GM10266 (cell line): ENCODE measurements at regions not wholly inside any gene's neighbourhood (a gene's known extent, or its start where the extent isn't known, plus 50 kb on each side); places are given as distances from the start of the nearest gene placed in this dataset.

ENCODE experiments used
- DNase-seq: peaks from one replicate; pipeline ENCODE4 v3.0.0; 2012; ENCODE audit errors: extremely low spot score
- TF ChIP-seq, protein P1 (sequence below): IDR thresholded peaks from 2 replicates; pipeline ENCODE4 v1.5.1; 2012; ENCODE audit warnings: mild to moderate bottlenecking, low read depth; ENCODE audit not compliant: control insufficient read depth, insufficient read depth; ENCODE audit errors: missing control alignments

DNA sequence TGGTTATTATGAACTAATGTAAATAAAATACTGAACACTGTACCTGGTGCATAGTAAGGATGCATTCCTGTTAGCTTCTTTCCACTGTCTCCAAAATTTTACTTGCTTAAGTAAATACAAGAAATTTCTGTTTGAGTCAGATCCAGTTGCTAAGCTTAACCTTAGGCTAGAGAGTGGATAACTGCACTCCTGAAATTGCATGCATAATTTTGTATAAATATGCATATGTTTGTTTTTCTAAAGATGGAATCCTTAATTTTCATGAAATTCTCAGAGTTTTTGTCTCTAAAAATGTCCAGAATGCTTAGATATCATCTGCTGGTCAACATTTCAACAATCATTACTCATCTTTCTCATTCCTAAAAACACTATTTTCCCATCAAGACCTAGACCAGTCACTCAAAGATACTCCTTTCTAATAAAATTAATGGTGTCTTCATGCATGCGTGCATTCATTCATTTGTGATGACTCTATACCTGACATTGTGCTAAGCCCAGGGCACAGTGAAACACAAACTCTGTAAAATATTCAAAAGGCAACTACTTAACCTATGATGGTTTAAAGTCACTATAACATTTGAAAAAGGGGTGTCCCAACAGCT, 284.8 kb downstream of the SEC61B start:
- TF ChIP-seq, protein P1, sequence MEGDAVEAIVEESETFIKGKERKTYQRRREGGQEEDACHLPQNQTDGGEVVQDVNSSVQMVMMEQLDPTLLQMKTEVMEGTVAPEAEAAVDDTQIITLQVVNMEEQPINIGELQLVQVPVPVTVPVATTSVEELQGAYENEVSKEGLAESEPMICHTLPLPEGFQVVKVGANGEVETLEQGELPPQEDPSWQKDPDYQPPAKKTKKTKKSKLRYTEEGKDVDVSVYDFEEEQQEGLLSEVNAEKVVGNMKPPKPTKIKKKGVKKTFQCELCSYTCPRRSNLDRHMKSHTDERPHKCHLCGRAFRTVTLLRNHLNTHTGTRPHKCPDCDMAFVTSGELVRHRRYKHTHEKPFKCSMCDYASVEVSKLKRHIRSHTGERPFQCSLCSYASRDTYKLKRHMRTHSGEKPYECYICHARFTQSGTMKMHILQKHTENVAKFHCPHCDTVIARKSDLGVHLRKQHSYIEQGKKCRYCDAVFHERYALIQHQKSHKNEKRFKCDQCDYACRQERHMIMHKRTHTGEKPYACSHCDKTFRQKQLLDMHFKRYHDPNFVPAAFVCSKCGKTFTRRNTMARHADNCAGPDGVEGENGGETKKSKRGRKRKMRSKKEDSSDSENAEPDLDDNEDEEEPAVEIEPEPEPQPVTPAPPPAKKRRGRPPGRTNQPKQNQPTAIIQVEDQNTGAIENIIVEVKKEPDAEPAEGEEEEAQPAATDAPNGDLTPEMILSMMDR = no peak
- no peak for DNase-seq

- TF ChIP-seq, protein P1 = no peak
- no peak for DNase-seq
These were observed 287.1 kb downstream of the SEC61B start for GRCh38 chr9:99509065-99509745.

DNA sequence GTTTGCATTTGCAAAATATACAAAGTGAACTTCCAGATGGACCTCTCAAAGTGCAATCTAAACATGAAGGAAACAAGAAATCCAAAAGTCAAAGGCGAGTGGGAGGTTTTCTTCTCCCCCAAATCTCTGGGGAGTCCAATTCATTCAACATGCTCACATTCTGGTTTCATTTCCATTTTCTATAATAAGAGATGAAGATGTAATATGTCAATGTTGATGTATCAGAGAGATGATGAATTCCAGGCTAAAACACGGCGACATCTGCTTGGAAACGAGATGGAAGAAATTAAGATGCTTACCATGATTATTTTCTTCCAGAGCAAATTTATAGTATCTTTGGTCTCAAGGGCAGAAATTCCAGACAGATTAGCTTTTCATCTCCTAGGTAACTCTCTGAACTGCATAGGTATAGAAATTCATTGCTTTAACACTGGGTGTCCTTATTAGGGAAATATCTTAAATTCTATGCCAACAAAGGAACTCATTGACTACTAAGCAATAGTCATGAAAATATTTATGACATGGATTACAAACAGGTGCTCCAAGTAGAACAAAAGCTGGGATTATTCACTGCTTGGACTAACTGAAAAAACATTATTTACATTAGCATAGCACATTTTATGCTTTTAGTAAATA, 287.9 kb downstream of the SEC61B start:
- DNase-seq = no peak
- TF ChIP-seq, protein P1 = no peak

DNA sequence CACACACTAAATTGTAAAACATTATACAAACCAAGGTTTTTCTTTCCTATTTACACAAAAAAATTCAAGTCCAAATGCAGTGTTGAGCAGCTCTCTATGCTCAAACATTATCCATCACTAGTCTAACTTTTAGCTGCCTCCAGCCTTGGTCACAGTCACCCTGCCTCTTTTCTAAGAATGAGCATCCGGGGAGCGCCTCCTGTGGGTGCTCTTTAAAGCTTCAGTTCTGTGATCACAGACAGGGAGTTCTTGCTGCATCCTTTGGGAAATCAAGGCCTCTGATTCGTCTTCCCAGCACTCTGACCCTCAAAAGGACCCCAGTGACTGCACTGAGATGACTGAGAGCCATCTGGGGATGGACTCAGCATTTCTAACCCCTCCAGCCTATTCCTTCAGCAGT, 289.6 kb downstream of the SEC61B start:
- TF ChIP-seq, protein P1 = no peak
- no peak for DNase-seq

GRCh38 chr9:99513441-99514112, 291.5 kb downstream of the SEC61B start:
- peak; percentile 47 for DNase-seq
- TF ChIP-seq, protein P1 = no peak

DNA sequence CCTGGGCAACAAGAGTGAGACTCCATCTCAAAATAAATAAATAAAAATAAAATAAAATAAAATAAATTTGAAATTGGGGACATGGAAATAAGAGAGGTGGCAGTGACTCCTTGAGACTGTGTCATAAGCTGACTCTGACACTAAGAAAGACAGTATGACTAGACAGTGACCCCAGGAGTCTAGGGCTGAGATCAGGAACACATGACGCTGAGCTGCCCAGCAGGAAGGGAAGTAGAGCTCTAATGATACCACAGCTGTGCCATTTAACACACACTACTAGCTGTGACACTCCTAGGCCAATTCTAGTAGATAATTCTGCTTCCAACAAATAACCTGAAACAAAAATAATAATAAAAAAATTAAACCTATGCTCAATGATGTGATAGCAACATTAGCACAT, 293.0 kb downstream of the SEC61B start:
- DNase-seq = no peak
- TF ChIP-seq, protein P1 = no peak
